Peyer's patch (tissue), 4 donors: ENCODE measurements at regions not wholly inside any gene's neighbourhood (a gene's known extent, or its start where the extent isn't known, plus 50 kb on each side); places are given as distances from the start of the nearest gene placed in this dataset.

Source experiments
- POLR2A ChIP-seq, 2 donors: fragments of 450-650 bp; IDR thresholded peaks; one replicate each; pipeline ENCODE4 v1.5.1; 2017; ENCODE audit warnings: antibody characterized with exemption in 2 of 2, mild to moderate bottlenecking in 2 of 2, moderate library complexity in 2 of 2
- TF ChIP-seq, protein P1 (sequence below), 6 experiments: fragments of 450-650 bp in 4 of 6; fragments of 200-600 bp in 2 of 6; sonication (generic) in 1 of 6; IDR thresholded peaks; one replicate each; pipeline ENCODE4 v1.5.1; 2017 to 2019; ENCODE audit warnings: antibody characterized with exemption in 6 of 6, mild to moderate bottlenecking in 3 of 6, moderate library complexity in 1 of 6

DNA sequence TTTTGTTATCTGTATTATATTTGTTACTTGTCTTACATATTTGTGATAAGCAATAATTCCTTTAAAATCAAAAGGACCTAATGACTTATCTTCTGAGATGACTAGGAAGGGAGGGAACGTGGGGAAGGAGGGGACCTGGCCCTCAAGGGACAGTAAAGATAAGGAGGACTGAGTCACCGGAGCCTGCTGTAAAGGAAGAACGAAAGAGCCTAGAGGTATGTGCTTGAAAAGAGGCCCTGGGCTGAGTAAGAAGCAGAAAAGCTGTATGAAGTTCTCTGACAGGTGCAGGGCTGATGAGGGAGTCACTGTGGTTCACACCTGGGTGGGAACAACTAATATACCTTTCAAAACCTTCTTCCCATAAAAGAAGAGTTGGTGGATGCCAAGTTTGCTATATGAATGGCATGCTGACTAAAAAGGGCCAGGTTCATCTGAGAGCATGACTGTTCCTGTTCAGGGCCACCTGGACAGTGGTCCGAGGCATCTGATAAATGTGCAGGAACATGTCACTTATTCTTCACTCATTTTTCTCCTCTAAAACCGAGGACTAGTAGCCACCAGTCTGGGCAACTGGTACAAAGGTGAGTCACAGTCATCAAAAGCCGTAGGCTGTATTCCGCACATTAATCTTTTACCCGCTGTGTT lies 111.3 kb downstream of the TNFAIP3 start:
- TF ChIP-seq, protein P1, sequence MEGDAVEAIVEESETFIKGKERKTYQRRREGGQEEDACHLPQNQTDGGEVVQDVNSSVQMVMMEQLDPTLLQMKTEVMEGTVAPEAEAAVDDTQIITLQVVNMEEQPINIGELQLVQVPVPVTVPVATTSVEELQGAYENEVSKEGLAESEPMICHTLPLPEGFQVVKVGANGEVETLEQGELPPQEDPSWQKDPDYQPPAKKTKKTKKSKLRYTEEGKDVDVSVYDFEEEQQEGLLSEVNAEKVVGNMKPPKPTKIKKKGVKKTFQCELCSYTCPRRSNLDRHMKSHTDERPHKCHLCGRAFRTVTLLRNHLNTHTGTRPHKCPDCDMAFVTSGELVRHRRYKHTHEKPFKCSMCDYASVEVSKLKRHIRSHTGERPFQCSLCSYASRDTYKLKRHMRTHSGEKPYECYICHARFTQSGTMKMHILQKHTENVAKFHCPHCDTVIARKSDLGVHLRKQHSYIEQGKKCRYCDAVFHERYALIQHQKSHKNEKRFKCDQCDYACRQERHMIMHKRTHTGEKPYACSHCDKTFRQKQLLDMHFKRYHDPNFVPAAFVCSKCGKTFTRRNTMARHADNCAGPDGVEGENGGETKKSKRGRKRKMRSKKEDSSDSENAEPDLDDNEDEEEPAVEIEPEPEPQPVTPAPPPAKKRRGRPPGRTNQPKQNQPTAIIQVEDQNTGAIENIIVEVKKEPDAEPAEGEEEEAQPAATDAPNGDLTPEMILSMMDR (IDR thresholded peaks at IDR 0.05), result no peak
- no peak for TF ChIP-seq POLR2A (IDR thresholded peaks at IDR 0.05)
